ENCODE measurements at regions not wholly inside any gene's neighbourhood (a gene's known extent, or its start where the extent isn't known, plus 50 kb on each side); places are given as distances from the start of the nearest gene placed in this dataset.

GRCh38 chr5:61746831-61747575, 414.9 kb downstream of the ZSWIM6 start:
- DNase-seq, result no peak
- intact Hi-C loops (cut with micrococcal nuclease), result no loop called here
- Mint-ChIP-seq H3K4me1 (ENCODE audit: low read depth) (no peaks in the 10 kb centered on the region), H3K36me3 (ENCODE audit: low read depth) (no peaks in the 10 kb centered on the region), H3K27me3 (no peaks in the 10 kb centered on the region), H3K4me3 (no peak overlapping the region), H3K27ac (no peak overlapping the region), H3K9me3 (no peaks in the 10 kb centered on the region)
- ChIA-PET CTCF (interaction anchor here (1.6 kb wide), 1 partner anchor 21 kb away, joined by 3 read pairs; no protein-coding TSS in a partner anchor), POLR2A (no interaction called here)
- ATAC-seq, result no peak
- TF ChIP-seq CTCF (IDR thresholded peaks at IDR 0.05), result no peak

- Mint-ChIP-seq H3K27me3 (no peaks in the 10 kb centered on the region), H3K4me3 (no peak overlapping the region), H3K4me1 (ENCODE audit: low read depth) (no peaks in the 10 kb centered on the region), H3K27ac (no peak overlapping the region), H3K36me3 (ENCODE audit: low read depth) (no peaks in the 10 kb centered on the region), H3K9me3 (no peaks in the 10 kb centered on the region)
- POLR2A ChIA-PET, result no interaction called here
- TF ChIP-seq CTCF (IDR thresholded peaks at IDR 0.05), result no peak
- DNase-seq (no peak), ATAC-seq (no peak)
- intact Hi-C loops (cut with micrococcal nuclease), result no loop called here
- CTCF ChIA-PET, result no interaction called here
These were observed 416.1 kb downstream of the ZSWIM6 start for GRCh38 chr5:61748121-61748520.

GRCh38 chr5:61748651-61749050, 416.6 kb downstream of the ZSWIM6 start:
- ATAC-seq, result no peak
- CTCF ChIA-PET, result no interaction called here
- Mint-ChIP-seq H3K4me3 (no peak overlapping the region), H3K9me3 (no peaks in the 10 kb centered on the region), H3K27ac (no peak overlapping the region), H3K27me3 (no peaks in the 10 kb centered on the region), H3K36me3 (ENCODE audit: low read depth) (no peaks in the 10 kb centered on the region), H3K4me1 (ENCODE audit: low read depth) (no peaks in the 10 kb centered on the region)
- POLR2A ChIA-PET, result no interaction called here
- intact Hi-C loops (cut with micrococcal nuclease), result no loop called here
- no peak for TF ChIP-seq CTCF (IDR thresholded peaks at IDR 0.05)
- no peak for DNase-seq

GRCh38 chr5:61752588-61752987, 420.5 kb downstream of the ZSWIM6 start:
- DNase-seq (no peak), ATAC-seq (no peak)
- intact Hi-C loops (cut with micrococcal nuclease), result no loop called here
- Mint-ChIP-seq H3K36me3 (ENCODE audit: low read depth) (no peaks in the 10 kb centered on the region), H3K27me3 (no peaks in the 10 kb centered on the region), H3K27ac (no peak overlapping the region), H3K9me3 (no peaks in the 10 kb centered on the region), H3K4me1 (ENCODE audit: low read depth) (no peaks in the 10 kb centered on the region), H3K4me3 (no peak overlapping the region)
- no peak for TF ChIP-seq CTCF (IDR thresholded peaks at IDR 0.05)
- ChIA-PET POLR2A (no interaction called here), CTCF (interaction anchor here (1.1 kb wide), 1 partner anchor 13 kb away, joined by 3 read pairs; no protein-coding TSS in a partner anchor)

GRCh38 chr5:61754792-61755191, 422.7 kb downstream of the ZSWIM6 start:
- Mint-ChIP-seq H3K4me1 (ENCODE audit: low read depth) (no peaks in the 10 kb centered on the region), H3K27me3 (no peaks in the 10 kb centered on the region), H3K9me3 (no peaks in the 10 kb centered on the region), H3K36me3 (ENCODE audit: low read depth) (no peaks in the 10 kb centered on the region), H3K4me3 (no peak overlapping the region), H3K27ac (no peak overlapping the region)
- DNase-seq, result no peak
- intact Hi-C loops (cut with micrococcal nuclease), result no loop called here
- POLR2A ChIA-PET, result no interaction called here
- no peak for TF ChIP-seq CTCF (IDR thresholded peaks at IDR 0.05)
- CTCF ChIA-PET, result no interaction called here
- no peak for ATAC-seq

Measured in activated CD8-positive, alpha-beta T cell treated with anti-CD3 and anti-CD28 coated beads for 36 hours (primary cell).